Dermis blood vessel endothelial cell (primary cell): ENCODE measurements at regions not wholly inside any gene's neighbourhood (a gene's known extent, or its start where the extent isn't known, plus 50 kb on each side); places are given as distances from the start of the nearest gene placed in this dataset.
"Not testable (repeated sequence)": the region's sequence is repeated elsewhere in the genome, so short reads cannot be mapped to it uniquely, and the experiment has no call there.

Source experiments
- DNase-seq: peaks from one replicate; pipeline ENCODE4 v3.0.0; 2010

DNA sequence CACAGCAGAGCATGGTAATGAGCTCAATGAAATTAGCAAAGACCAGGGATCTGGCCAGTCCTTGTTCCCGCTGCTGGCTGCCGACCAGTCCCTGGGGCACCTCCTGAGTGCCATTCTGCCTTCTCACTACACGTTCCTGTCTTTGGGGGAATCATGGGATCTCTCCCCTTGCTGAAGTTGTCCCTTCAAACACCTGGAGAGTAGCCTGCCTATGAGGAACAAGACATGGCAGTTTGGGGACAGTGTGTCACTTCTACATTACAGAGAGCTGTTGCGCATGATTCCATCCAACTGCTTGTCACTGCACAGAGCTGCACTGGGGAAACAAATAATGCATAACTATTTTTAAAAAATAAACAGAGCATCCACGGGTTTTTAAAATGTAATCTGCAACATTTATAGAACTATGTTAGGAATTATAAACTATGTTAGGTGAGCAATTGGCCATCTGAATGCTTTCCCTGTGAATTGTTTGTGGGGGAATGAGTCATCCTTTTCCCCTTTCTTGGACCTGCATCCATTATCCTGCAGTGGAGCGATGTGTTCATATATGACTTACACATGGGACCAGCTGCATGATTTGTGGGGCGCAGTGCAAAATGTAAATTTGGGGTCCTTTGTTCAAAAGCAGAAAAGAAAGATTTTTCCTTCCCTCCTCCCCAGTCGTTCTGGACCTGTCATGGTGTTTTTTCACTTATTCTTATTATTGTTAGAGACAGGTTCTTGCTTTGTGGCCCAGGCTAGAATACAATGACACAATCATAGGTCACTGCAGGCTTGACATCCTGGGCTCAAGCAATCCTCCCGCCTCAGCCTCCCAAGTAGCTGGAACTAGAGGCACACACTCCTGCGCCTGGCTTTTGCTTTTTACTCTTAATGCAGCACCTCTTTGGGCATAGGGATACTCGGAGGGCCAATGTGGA lies 115.0 kb upstream of the TBL1X start:
- DNase-seq = peak; percentile 8

DNA sequence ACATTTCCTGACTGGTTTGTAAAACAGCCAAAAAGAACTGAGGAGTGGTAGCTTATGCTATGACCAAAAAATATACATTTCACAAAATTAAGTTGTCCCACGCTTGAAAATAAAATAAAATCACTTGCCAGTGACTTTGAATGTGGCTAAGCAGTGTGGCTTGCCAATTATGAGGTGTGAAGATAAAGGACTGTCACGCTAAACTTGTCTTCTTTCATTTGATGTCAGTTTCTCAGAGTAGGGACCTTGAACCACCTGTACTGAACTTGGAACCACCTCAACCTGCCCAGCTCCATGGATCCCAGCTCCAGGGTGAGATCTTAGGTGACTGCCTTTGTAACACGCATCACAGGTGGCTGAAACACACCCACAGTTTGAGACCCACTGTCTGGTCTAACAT lies 113.7 kb upstream of the TBL1X start:
- DNase-seq = no peak

DNA sequence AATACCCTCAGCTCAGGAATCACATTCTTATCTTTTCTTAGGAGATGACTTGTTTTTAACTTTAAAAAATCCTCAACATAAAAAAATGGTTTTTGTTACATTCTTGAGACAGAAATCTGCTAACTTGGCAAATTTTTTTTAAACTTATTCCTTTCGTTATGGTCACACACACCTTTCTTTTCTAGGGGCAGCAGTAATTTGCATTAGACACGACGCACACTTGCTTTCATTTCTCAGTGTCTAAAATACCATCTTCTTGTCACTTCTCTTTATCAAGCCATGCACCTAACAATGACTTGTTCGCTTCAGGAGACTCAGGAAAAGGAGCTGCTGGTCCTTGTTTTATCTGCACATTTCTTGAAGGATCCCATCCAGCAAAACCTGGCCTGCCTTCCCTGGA lies 112.6 kb upstream of the TBL1X start:
- no peak for DNase-seq

DNA sequence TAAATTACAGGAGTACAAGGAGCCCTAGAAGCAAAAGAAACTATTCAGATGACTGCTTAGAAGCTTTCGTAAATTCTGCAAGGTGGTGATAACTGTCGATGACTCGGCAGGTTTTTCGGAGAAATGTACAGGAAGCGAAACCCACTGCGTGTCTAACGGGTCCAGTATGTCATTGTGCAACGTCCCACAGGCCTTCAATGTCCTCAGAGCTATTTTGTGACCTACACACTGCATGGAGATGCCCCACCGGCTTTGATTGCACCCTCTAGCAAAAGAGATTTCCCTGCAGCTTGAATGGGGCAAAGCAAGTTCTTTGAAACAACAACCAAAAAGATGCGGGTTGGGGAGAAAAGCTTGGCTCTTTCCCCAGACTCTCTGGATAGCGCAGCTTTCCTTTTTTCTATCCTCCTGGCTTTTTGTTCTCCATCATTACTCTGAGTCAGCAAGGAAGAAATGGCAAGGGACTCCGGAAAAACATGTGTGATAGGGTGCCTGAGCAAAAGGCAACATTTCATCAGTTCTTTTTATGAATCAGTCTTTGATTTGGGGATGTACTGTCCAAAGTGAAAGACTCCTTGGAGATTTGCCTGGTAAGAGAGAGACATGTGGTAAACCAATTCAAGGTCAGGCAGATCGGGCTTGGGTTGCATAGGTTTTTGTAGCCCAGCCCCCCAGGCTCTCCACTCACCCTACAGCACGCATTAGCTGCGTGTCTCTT lies 112.0 kb upstream of the TBL1X start:
- DNase-seq = no peak

DNA sequence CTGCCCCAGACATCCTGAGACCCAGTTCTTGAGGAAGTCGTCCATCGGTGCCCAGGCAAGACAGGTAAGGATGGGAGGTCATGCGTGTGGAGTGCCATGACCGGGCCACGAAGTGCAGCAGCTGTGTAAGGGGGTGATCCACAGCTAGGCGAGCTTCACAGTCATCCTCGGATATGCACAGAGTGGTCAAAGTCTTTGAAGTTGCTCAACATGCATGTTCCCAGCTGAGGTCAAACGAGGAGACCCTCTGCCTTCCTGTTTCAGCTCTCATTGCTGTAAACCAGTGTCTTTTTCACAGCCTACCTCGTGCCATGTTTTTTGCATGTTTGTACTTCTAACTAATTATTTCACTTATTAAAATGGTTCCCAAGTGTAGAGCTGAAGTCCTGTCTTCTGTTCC lies 109.9 kb upstream of the TBL1X start:
- DNase-seq = no peak

DNA sequence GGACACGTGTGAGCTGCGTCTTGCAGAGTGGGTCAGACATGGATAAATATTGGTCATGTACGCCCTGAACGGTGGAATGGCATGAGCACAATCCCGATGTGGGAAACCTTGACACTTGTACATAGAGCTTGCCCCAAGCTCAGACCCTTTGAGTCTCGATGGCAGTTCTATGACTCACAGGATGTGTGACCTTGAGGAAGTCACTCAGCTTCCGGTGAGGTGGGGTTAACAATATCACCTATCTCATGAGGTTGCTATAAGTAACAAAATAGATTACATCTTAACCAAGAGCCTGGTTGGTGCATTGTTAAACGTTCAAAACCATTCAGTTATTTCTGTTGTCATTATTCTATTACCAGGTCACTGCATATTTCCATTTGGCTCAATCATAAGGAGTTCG lies 109.1 kb upstream of the TBL1X start:
- peak; percentile 9 for DNase-seq

DNA sequence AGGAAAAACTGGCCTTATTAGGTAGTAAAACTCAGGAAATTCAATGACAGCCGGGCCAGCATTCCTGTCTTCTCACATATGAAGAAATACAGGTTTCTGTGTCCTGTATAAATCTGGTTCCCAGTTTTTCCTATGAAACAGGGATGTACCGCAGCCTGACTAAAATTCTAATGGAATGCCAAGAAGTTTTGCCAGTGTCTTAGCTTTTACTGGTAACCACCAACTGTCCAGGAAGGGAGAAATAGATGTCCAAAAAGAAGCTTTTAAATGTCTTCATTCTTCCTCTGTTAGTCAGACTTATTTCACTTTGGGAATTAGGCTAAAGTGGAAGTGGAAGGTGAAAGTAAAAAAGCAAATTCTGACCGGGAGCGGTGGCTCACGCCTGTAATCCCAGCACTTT lies 108.0 kb upstream of the TBL1X start:
- no peak for DNase-seq

DNA sequence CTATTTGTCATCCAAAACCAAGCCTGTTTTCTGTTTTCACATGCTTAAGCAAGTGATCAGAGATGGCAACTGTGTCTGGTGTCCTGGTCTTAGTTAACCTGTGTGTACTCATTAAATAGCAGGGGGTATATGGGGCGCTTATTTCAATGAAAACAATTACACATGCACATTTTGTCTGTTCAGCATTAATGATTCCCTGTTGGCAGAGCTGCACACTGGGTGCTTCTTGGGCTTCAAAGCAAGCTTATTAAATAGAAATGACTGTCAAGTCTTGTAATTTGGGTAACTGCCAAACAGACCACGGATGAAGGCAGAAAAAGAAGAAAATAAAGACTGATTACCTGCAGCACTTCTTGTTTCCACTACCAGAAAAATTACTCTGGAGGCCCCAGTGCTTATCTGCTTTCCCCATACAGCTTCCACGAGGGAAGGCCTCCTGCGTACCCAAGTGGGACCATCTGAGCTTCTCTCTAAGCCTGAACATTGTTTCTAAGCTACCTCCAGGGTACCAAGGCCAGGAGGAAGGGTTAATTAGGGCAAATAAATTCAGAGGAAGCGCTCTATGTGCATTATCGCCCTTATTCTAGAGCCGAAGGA lies 107.2 kb upstream of the TBL1X start:
- DNase-seq = no peak

DNA sequence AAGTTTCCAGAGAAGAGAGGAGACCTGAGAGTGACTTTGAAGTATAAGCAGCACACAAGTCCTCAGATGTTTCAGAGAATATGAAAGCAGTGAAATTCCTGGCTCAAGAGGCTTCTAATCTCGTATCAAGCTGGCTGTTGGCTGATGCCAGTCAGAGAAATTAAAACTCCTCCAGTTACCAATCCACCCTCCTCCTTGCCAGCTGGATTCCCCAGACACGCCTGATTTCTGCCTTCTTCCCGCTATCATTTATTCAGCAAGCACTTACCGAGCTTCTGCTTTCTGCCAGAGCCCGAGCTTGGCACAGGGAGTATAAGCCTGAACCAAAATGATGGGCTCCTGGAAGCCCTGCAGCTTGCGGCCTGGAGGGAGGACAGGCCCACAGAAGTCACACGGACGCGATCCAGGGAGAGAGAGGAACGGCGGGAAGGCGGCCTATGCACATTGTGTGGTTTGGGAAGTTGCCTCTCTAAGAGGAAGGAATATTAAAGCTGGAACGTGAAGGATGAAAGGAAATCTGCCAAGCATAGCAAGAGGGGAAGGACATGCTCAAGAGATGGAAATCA lies 102.4 kb upstream of the TBL1X start:
- no peak for DNase-seq

DNA sequence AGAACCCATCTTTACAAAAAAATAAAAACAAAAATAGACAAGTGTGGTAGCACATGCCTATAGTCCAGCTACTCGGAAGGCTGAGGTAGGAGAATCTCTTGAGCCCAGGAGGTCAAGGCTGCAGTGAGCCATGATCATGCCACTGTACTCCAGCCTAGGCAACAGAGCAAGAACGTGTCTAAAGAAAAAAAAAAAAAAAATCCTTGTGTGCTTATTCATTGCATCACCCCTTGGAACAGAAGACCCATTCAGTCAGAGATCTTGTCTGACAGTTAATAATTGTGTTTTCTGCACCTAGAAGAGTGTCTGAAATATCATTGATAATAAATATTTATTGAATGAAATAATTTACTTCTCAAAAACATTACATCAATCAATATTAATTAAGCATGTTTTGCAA lies 97.4 kb upstream of the TBL1X start:
- DNase-seq = no peak

DNA sequence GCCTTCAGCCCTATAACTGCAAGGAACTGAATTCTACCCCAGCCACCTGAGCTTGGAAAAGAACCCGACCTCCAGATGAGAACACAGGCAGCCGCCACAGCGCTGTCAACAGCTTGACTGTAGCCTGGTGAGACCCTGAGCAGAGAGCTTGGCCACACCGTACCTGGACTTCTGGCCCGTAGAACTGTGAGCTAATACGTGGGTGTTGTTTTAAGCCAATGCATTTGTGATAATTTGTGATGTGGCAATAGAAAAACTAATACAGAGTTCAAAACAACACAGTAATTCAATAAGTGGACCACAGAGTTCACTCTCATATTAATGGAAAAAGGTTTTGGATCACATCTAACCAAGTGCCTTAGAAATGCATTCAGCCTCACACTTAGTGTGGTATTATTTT lies 96.6 kb upstream of the TBL1X start:
- DNase-seq = no peak

DNA sequence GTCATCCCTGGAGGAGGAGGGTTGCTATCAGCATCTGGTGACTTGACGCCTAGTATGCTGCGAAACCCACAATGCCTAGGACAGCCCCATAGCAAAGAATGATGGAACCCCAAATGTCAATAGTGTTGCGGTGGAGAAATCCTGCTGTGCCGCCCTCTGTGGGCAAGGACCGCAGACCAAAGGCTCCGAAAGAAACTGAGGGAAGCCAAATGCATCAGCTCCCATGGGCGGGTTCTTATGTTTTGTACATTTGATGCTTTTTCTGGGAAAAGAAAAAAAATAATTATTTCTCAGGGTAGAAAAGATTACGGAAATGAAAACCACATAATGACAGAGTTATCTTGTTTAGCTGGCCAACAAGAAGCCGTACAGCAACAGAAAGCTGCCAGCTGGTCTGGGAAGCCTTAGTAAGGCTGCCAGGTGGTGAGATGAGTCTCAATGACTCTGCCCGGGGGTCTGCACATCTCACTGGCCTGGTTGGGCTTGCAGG lies 95.0 kb upstream of the TBL1X start:
- DNase-seq = no peak

DNA sequence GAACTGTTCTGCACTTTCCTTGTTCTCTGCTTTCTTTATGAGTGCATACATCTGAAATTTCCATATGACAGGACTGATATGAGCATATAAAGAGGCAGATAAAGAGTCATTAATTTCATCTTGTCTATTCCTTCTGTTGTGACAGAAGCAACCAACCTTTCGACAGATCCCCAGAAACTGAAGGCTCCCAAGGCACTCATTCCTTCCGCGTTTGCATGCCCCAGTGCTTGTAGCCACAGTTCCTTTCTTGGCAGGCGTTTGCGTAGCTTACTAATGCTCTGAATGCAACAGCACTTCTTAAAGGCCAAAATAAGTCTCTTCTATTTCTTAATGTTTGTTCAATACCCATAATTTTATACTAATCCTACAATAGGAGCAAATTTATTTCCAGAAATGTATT lies 94.0 kb upstream of the TBL1X start:
- no peak for DNase-seq

DNA sequence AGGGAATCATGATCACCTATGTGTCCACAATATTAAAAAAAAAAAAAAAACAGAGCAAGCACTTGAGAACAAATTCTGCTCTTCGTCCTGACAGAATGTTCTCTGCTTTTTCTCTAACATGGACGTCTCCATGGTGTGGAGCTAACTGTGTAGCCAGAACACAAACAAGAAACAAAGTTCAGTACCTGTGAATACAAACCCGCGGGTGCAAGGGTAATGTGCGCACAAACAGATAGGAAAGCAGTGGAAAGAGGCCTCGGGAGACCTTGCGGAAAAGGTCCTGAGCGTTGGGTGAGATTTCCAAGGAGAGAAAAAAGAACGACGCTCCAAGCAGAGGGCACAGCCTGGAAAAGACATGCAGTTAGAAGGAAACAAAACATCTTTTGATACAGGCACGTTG lies 92.0 kb upstream of the TBL1X start:
- DNase-seq = no peak

DNA sequence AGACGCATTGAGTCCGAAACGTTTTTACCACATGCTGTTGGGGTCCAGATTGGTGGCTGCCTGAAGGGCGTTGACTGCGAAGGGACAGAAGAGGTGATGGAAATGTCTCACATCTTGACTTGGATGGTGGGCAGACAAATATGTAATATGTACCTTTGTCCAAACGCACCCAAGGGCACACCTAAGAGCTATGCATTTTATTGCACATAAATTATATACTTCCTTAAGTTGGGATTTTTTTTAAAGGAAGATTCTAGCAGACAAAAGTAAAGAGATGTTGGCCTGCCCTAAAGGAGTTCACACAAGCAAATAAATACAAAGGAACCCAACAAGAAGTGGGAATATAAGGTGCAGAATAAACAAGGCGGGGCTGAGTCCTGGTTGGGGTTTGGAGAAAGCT lies 91.1 kb upstream of the TBL1X start:
- DNase-seq = no peak

DNA sequence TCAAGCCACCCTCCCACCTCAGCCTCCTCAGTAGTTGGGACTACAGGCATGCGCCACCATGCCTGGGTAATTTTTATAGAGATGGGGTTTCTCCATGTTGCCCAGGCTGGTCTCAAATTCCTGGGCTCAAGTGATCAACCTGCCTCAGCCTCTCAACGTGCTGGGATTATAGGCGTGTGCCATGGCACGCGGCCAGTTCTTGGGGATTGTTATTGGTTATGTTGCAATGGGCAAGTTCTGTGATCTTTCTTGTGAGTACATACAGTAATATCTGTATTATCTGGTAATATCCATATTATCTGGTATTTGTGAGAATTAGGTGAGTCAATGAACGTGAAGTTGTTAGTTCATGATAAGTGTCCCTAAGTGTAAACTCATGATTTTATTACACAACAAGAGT lies 90.3 kb upstream of the TBL1X start:
- no peak for DNase-seq

DNA sequence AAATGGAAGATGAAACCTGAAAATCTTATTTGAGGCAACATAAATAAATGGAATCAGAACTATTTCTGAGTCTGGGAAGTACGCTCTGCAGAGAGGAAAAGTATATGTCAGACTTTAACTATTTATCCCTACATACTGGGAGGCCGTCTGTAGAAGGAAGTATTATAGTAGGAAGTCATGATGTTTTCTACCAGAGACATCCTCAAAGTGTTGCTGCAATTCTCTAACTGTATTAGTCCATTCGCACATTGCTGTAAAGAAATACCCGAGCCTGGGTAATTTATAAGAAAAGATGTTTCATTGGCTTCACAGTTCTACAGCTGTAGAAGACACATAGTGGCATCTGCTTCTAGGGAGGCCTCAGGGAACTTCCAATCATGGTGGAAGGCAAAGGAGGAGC lies 88.7 kb upstream of the TBL1X start:
- DNase-seq = no peak

DNA sequence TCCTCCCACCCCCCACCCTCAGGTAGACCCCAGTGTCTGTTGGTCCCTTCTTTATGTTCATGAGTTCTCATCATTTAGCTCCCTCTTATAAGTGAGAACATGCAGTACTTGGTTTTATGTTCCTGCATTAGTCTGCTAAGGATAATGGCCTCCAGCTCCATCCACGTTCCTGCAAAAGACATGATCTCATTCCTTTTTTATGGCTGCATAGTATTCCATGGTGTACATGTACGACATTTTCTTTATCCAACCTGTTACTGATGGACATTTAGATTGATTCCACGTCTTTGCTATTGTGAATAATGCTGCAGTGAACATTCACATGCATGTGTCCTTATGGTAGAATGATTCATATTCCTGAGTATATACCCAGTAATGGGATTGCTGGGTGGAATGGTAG lies 87.6 kb upstream of the TBL1X start:
- DNase-seq = not testable (repeated sequence)

DNA sequence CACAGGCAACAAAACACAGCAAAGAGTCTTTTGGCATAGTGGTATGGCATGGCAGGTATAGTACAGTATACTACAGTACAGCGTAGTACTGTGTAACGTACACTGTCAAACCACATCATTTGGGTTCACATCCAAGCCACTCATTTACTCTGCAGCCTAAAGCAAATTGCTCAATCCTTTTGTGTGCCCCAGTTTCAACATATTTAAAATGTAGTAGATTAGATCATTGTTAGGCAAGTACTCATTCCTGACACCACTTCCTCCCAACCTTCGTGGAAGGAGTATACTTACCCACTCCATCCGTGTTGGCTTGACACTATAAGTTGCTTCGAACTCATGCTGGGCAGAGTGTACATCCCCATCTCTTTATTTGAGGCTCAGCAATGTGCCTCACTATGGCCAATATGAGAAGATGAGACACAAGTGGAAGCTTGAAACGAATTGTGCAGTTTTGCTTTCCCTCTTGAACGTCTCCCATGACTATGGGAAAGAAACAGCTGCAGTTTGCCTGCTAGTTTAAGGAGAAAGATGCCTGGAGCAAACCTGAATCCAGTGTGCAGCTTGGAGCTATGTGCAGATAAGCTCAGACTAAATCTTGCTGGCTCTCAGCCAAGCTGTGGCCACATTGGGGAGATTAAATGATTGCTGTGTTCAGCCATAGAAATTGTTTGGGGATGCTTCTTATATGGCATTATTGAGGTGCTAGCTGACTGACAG lies 85.7 kb upstream of the TBL1X start:
- DNase-seq = peak; percentile 1

DNA sequence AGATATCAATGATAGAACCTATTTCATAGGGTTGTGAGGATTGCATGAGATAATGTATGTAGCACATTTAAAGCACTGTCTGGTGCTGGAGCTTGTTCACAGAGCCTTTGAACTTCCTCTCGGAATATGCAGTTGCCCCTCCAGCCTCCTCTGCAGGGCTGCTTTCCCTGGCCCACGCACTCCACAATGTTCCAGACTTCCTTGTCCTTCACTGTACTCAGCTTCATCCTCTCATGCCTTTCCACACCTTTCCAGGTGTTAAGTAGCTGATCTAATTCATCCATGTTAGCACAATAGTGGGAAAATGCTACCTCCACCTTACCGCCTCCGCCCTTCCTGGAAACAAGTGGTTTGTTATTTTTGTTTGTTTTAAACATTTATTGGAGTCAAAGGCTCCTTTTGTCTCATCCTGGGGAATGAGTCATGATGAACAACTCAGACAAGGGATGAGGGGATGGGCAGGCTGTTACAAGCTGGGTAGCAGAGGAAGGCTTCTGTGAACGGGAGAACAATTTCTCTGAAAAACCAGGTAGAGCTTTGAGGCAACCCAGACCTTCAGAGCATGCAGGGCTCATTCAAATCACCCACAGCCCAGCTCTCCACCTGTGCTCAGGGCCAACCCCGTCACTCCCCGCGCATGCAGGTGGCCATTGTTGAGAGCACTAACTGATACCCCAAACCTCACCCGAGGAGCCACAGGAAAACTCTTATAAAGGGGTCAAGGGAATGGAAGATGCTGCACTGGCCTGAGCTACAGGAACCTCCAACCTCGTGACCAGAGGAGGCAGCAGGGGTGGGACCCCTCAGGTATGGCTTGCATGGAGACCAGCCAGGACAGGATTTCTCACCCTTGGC lies 84.9 kb upstream of the TBL1X start:
- peak; percentile 21 for DNase-seq

DNA sequence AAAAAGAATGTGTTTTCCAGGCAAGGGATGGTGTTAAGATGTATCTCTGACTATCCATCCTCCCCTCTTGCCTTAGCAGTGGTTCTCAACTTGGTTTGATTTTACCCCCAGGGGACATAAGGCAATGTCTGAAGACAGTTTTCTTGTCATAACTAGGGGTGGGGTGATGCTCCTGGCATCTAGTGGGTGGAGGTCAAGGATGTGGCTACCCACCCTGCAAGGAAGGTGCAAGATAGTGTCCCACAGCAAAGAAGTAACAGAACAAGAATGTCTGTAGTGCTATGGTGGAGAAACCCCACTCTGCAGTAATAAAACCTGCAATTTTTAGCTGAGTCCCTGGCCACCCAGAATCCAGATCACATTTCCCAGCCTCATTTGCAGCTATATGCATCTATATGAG lies 81.2 kb upstream of the TBL1X start:
- DNase-seq = no peak

DNA sequence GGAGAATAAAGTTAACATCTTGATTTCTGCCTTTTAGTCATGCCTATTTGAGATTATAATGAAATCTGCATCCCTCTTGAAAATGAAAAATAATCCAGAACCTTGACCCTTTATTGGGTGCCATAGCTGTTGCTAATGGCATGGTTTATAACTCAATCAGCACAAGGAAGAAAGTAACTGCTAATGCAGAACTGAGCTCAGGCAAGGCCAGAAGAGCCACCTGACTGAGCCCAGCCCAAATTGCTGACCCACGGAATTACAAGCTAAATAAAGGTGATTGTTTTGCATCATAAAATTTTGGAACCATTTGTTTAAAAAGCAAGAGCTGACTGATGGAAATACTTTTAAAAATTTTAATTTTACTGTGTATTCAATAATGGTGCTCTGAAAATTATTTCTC lies 76.4 kb upstream of the TBL1X start:
- DNase-seq = no peak
